Ishikawa (cell line): ENCODE measurements at regions not wholly inside any gene's neighbourhood (a gene's known extent, or its start where the extent isn't known, plus 50 kb on each side); places are given as distances from the start of the nearest gene placed in this dataset.

ENCODE experiments used
- CEBPB ChIP-seq: IDR thresholded peaks from 2 replicates; pipeline ENCODE4 v1.6.1; 2012
- CREB1 ChIP-seq: IDR thresholded peaks from 2 replicates; pipeline ENCODE4 v1.6.1; 2012; ENCODE audit warnings: low read depth
- EGR1 ChIP-seq: IDR thresholded peaks from 2 replicates; pipeline ENCODE4 v1.6.1; 2012
- EP300 ChIP-seq: IDR thresholded peaks from 2 replicates; pipeline ENCODE4 v1.6.1; 2012; ENCODE audit warnings: borderline replicate concordance
- FOXM1 ChIP-seq: IDR thresholded peaks from 2 replicates; pipeline ENCODE4 v1.6.1; 2012; ENCODE audit warnings: low read depth, borderline replicate concordance
- NFIC ChIP-seq: IDR thresholded peaks from 2 replicates; pipeline ENCODE4 v1.6.1; 2012
- RAD21 ChIP-seq: IDR thresholded peaks from 2 replicates; pipeline ENCODE4 v1.6.1; 2012; ENCODE audit warnings: low read depth
- TAF1 ChIP-seq: IDR thresholded peaks from 2 replicates; pipeline ENCODE4 v1.6.1; 2012; ENCODE audit warnings: low read depth, mild to moderate bottlenecking
- TCF12 ChIP-seq: IDR thresholded peaks from 2 replicates; pipeline ENCODE4 v1.6.1; 2012; ENCODE audit warnings: low read depth
- TEAD4 ChIP-seq: IDR thresholded peaks from 2 replicates; pipeline ENCODE4 v1.6.1; 2012
- YY1 ChIP-seq: IDR thresholded peaks from 2 replicates; pipeline ENCODE4 v1.6.1; 2012; ENCODE audit warnings: low read depth
- ZBTB7A ChIP-seq: IDR thresholded peaks from 2 replicates; pipeline ENCODE4 v1.6.1; 2012; ENCODE audit warnings: low read depth
- TF ChIP-seq, protein P1 (sequence below): IDR thresholded peaks from 2 replicates; pipeline ENCODE4 v1.6.1; 2012
- TF ChIP-seq, protein P2 (sequence below): IDR thresholded peaks from 2 replicates; pipeline ENCODE4 v1.6.1; 2012; ENCODE audit warnings: low read depth, mild to moderate bottlenecking
- TF ChIP-seq, protein P3 (sequence below): IDR thresholded peaks from 2 replicates; pipeline ENCODE4 v1.6.1; 2012

DNA sequence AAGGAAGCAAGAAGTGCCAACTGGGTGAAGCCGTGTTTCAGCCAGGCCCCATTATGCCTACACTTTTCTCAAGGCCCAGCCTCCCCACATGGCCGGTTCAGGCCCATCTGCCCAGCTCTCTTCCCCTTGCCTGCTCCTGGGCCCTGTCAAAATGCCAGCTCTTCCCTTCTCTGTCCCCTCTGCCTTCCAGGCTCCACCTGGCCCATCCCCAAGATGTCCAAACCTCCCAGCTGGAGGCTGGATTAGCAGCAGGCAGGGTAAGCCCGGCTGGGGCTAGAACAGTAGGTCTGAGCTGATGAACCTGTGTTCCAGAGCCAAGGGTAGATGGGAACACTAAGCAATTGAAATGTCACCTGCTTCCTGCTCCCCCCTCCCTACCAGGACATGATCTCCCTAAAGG, 64.1 kb upstream of the HSPA9 start:
- TF ChIP-seq TEAD4 (no peak), EP300 (no peak), TCF12 (no peak), RAD21 (no peak)

DNA sequence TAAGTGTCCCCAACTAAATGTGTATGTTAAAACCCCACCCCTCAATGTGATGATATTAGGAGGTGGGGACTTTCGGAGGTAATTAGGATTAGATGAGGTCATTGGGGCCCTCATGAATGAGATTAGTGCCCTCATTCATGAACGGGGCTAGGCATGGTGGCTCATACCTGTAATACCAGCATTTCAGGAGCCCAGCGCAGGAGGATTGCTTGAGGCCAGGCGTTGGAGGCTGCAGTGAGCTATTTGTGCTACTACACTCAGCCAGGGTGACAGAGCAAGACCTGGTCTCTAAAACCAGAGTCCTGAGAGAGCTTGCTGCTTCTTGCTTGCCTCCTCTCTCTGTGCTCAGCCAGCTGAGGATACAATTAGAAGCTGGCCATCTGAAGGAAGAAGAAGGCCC, 62.1 kb upstream of the HSPA9 start:
- TF ChIP-seq, protein P1, sequence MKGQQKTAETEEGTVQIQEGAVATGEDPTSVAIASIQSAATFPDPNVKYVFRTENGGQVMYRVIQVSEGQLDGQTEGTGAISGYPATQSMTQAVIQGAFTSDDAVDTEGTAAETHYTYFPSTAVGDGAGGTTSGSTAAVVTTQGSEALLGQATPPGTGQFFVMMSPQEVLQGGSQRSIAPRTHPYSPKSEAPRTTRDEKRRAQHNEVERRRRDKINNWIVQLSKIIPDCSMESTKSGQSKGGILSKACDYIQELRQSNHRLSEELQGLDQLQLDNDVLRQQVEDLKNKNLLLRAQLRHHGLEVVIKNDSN = no peak
- TF ChIP-seq EGR1 (no peak), EP300 (no peak), CREB1 (no peak), TCF12 (no peak), RAD21 (no peak), CEBPB (no peak), YY1 (no peak), TEAD4 (no peak), NFIC (no peak), FOXM1 (no peak), ZBTB7A (no peak), TAF1 (no peak)
- TF ChIP-seq, protein P2, sequence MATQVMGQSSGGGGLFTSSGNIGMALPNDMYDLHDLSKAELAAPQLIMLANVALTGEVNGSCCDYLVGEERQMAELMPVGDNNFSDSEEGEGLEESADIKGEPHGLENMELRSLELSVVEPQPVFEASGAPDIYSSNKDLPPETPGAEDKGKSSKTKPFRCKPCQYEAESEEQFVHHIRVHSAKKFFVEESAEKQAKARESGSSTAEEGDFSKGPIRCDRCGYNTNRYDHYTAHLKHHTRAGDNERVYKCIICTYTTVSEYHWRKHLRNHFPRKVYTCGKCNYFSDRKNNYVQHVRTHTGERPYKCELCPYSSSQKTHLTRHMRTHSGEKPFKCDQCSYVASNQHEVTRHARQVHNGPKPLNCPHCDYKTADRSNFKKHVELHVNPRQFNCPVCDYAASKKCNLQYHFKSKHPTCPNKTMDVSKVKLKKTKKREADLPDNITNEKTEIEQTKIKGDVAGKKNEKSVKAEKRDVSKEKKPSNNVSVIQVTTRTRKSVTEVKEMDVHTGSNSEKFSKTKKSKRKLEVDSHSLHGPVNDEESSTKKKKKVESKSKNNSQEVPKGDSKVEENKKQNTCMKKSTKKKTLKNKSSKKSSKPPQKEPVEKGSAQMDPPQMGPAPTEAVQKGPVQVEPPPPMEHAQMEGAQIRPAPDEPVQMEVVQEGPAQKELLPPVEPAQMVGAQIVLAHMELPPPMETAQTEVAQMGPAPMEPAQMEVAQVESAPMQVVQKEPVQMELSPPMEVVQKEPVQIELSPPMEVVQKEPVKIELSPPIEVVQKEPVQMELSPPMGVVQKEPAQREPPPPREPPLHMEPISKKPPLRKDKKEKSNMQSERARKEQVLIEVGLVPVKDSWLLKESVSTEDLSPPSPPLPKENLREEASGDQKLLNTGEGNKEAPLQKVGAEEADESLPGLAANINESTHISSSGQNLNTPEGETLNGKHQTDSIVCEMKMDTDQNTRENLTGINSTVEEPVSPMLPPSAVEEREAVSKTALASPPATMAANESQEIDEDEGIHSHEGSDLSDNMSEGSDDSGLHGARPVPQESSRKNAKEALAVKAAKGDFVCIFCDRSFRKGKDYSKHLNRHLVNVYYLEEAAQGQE = no peak
- TF ChIP-seq, protein P3, sequence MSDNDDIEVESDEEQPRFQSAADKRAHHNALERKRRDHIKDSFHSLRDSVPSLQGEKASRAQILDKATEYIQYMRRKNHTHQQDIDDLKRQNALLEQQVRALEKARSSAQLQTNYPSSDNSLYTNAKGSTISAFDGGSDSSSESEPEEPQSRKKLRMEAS = no peak

DNA sequence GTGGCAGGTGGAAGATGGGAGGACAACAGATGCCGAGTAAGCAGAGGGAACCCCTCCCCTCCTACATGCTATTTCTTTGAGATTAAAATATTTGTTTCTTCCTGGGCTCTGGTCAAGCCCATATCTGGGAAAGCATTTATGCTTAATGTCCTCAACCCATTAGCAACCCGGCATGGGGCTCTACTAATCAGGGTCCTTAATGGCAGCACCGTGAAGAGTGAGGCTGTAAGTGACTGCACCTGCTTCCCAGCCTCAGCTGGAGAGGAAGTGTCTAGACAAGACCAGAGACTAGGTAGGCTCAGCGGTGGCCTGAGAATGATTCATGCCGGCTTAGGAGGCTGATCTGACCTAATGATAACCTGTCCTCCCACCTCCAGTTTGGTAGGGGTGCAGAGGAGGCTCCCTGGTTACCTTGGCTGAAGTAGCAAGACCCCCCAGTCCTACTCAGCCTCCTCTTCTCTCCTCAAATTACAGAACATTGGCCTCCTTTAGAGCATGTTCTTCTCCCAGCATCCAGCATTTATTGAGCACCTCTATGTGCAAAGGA, 61.3 kb upstream of the HSPA9 start:
- TF ChIP-seq, protein P3 = no peak
- TF ChIP-seq FOXM1 (no peak), TEAD4 (no peak), YY1 (no peak), ZBTB7A (no peak), CREB1 (no peak), EP300 (no peak), TCF12 (no peak), TAF1 (no peak)

DNA sequence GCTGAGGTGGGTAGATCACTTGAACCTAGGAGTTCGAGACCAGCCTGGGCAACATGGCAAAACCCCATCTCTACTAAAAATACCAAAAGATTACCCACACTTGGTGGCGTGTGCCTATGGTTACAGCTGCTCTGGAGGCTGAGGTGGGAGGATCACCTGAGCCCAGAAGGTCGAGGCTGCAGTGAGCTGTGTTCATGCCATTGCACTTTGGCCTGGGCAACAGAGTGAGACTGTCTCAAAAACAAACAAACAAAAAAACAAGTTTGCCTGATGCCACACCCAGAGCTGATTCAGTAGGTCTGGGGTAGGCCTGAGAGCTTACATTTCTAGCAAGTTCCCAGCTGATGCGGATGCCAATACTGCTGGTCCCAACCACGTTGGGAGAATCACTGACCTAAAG, 60.5 kb upstream of the HSPA9 start:
- TF ChIP-seq, protein P1 = no peak
- no peak for TF ChIP-seq FOXM1
- TF ChIP-seq RAD21 = no peak
- TF ChIP-seq, protein P3 = no peak
- TF ChIP-seq YY1 = no peak
- TF ChIP-seq CREB1 = no peak
- no peak for TF ChIP-seq CEBPB
- TF ChIP-seq EP300 = no peak
- no peak for TF ChIP-seq TAF1
- no peak for TF ChIP-seq TCF12
- TF ChIP-seq, protein P2 = no peak
- no peak for TF ChIP-seq EGR1
- TF ChIP-seq TEAD4 = no peak
- no peak for TF ChIP-seq ZBTB7A

DNA sequence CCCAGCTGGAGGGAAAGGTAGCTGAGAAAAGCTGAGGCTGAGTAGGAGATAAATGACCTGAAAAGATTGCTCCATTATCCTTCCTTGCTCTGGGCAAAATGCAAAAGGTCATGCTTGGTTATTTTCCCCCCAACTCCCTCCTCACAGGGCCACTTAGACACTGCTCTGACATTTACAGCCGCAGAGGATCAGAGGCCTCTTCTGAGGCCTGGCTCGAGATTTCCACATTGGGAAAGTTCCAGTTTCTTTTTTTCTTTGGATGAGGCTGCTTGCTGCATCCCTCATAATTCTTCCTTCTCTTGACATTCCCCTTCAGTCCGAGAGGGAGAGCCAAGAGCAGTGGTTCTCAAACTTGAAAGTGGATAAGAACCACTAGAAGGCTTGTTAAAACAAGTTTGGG, 60.1 kb upstream of the HSPA9 start:
- TF ChIP-seq EGR1 (no peak), CEBPB (no peak), EP300 (no peak), YY1 (no peak), FOXM1 (no peak), RAD21 (no peak), ZBTB7A (no peak), TCF12 (no peak), CREB1 (no peak)
- TF ChIP-seq, protein P1 = no peak
- TF ChIP-seq, protein P2 = no peak
